ENCODE measurements at regions not wholly inside any gene's neighbourhood (a gene's known extent, or its start where the extent isn't known, plus 50 kb on each side); places are given as distances from the start of the nearest gene placed in this dataset.

DNA sequence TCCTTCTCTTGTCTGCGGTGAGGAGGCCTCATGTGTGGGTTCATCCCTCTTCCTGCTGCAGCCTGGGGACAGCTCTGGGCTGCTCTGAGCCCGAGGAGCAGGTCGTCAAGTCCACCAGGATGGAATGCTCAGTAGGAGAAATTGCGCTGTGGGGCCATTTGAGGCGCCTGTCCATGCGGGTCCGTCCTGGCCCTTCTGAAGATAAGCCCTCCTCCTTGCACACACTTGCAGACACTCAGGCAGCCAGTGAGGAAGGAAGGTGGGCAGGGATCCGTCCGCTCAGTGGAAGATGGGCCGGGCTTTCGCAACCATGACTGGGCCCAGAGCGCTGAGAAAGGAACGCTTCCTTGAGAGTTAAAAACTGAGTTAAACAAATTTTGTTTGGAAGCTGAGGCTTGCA, 356.8 kb downstream of the GLRX3 start:
- Histone ChIP-seq H3K4me1 (ENCODE audit: control insufficient read depth, insufficient read depth, low read length) (no peaks in the 10 kb centered on the region), H3K9me3 (ENCODE audit: control insufficient read depth, low read length) (no peaks in the 10 kb centered on the region), H3K4me3 (ENCODE audit: low read length) (no peak overlapping the region), H3K27me3 (ENCODE audit: control insufficient read depth, insufficient read depth) (no peaks in the 10 kb centered on the region), H3K27ac (ENCODE audit: low read length) (no peak overlapping the region)
- intact Hi-C loops (cut with DNase I) = no loop called here
- no peak for DNase-seq
- WGBS = 82% methylated on average over 13 of the region's 13 CpGs
- ATAC-seq = no peak

GRCh38 chr10:130493446-130494145, 357.4 kb downstream of the GLRX3 start:
- H3K27me3 ChIP-seq (ENCODE audit: control insufficient read depth, insufficient read depth) = no peaks in the 10 kb centered on the region
- H3K27ac ChIP-seq (ENCODE audit: low read length) = no peak overlapping the region
- ATAC-seq (no peak), DNase-seq (no peak)
- intact Hi-C loops (cut with DNase I) = no loop called here
- no peaks in the 10 kb centered on the region for H3K4me1 ChIP-seq (ENCODE audit: control insufficient read depth, insufficient read depth, low read length)
- 68% methylated on average over 25 of the region's 25 CpGs for WGBS
- H3K9me3 ChIP-seq (ENCODE audit: control insufficient read depth, low read length) = no peaks in the 10 kb centered on the region
- no peak overlapping the region for H3K4me3 ChIP-seq (ENCODE audit: low read length)

DNA sequence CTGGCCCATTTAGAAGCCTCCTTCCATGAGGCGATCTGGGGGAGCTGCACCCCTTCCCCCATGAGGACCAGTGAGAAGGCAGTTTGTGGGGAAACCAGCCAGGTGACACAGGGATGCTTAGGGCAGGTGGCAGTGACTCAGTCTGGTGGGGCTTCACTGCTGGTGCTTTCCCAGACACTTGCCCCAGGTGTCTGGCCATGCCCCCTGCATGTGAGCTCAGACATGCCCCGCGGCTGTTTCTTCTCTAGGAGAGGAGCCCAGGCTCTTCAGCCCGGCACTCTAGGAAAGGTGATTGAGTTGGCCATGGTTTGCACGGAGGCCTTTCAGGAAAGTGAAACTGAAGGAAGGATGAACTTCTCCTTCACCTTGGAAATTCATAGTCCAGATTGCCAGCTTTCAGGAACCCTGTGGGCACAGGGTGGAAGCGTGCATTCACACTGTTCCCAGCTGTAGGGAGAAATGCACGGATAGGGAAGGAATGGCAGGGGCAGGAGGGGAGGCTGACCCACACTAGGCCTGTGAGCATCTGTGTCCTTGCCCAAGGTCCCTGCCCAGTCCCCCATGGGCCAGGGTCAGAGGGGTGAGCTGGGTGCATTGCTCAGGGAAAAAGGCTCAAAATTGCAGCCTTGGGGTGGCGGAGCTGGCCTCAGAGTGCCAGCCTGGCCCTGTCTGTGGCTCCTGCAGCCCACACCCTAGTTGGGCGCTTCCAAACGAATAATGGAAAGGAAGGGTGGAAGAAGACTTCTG, 359.1 kb downstream of the GLRX3 start:
- no peak for ATAC-seq
- no peak overlapping the region for H3K4me3 ChIP-seq (ENCODE audit: low read length)
- H3K27ac ChIP-seq (ENCODE audit: low read length) = no peak overlapping the region
- intact Hi-C loops (cut with DNase I) = no loop called here
- no peaks in the 10 kb centered on the region for H3K4me1 ChIP-seq (ENCODE audit: control insufficient read depth, insufficient read depth, low read length)
- no peaks in the 10 kb centered on the region for H3K9me3 ChIP-seq (ENCODE audit: control insufficient read depth, low read length)
- 87% methylated on average over 10 of the region's 10 CpGs for WGBS
- no peaks in the 10 kb centered on the region for H3K27me3 ChIP-seq (ENCODE audit: control insufficient read depth, insufficient read depth)
- DNase-seq = no peak

DNA sequence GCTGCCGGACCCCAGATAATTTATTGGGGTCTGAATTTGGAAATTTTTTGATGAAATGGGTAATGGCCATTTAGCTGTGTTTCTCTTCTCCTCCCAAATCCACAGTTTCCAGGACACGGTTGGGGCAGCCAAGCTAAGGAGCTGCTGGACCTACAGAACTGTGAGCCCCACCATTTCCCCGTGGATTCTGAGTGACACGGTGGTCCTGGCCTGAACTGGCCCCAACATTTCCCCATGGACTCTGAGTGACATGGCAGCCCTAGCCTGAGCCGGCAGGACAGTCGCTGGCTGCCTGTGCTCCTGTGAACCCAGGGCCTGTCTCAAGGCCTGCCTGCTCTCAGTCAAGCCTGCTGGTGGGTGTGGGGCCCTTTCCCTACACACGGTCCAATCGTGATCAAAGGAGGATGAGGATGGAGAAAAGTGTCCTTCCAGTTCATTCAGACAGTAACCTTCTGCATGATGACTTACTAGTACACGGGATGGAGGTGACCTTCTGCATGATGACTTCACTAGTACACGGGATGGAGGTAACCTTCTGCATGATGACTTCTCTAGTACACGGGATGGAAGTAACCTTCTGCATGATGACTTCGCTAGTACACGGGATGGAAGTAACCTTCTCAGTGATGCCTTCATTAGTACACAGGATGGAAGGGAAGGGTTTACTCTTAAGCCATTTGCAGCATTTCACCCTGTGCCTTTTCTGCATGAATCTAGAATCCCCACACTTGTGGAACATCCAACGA, 359.9 kb downstream of the GLRX3 start:
- WGBS = 81% methylated on average over 14 of the region's 14 CpGs
- intact Hi-C loops (cut with DNase I) = no loop called here
- H3K9me3 ChIP-seq (ENCODE audit: control insufficient read depth, low read length) = no peaks in the 10 kb centered on the region
- DNase-seq = no peak
- H3K4me3 ChIP-seq (ENCODE audit: low read length) = no peak overlapping the region
- H3K27me3 ChIP-seq (ENCODE audit: control insufficient read depth, insufficient read depth) = no peaks in the 10 kb centered on the region
- no peak for ATAC-seq
- no peaks in the 10 kb centered on the region for H3K4me1 ChIP-seq (ENCODE audit: control insufficient read depth, insufficient read depth, low read length)
- no peak overlapping the region for H3K27ac ChIP-seq (ENCODE audit: low read length)

DNA sequence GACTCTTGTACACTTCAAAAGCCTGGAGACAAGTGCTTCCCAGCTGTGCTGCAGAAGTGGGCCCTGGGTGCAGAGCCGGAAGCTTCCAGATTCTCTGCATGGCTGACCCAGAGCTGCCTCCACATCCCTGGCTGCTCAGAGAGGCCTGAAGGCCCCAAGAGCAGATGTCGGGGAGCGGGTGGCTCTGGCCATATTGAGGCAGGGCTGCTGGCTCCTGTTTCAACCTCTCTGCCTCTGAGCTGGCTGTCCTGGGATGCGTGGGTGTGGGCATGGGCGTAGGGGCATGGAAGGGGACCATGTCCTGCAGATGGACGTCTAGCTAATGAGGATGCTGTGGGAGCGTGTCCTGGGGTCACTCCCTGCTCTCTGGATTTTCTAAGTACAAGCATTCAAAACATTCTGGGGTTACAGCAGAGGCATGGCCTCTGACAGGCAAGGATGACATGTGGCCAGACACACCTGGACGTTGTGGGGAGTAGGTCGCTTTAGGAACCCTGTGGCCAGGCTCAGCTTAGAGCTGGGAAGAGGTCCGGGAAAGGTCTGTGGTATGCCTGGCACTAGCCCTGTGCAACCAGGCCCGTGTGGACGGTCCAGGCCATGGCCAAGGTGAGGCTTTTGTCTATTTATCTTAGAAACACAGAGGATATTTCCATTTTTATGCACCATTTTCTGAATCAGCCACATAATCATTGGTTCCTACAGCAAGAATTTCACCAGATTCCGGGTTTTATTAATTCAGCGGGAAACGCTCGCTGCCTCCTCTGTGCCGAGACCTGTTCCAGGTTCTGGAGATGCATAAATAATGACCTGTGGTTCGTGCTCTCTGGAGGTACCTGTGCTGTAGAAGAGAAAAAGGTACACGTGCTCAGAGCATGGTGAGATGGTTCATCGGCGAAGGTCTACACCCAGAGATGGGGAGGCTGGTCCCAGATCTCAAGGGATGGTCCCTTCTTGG, 361.1 kb downstream of the GLRX3 start:
- Histone ChIP-seq H3K9me3 (ENCODE audit: control insufficient read depth, low read length) (no peaks in the 10 kb centered on the region), H3K27ac (ENCODE audit: low read length) (no peak overlapping the region), H3K4me3 (ENCODE audit: low read length) (no peak overlapping the region), H3K27me3 (ENCODE audit: control insufficient read depth, insufficient read depth) (no peaks in the 10 kb centered on the region), H3K4me1 (ENCODE audit: control insufficient read depth, insufficient read depth, low read length) (no peaks in the 10 kb centered on the region)
- 85% methylated on average over 21 of the region's 21 CpGs for WGBS
- intact Hi-C loops (cut with DNase I) = no loop called here
- DNase-seq (no peak), ATAC-seq (no peak)

GRCh38 chr10:130498042-130498441, 361.9 kb downstream of the GLRX3 start:
- 91% methylated on average over 7 of the region's 7 CpGs for WGBS
- no peaks in the 10 kb centered on the region for H3K4me1 ChIP-seq (ENCODE audit: control insufficient read depth, insufficient read depth, low read length)
- no peaks in the 10 kb centered on the region for H3K9me3 ChIP-seq (ENCODE audit: control insufficient read depth, low read length)
- DNase-seq (no peak), ATAC-seq (no peak)
- H3K27ac ChIP-seq (ENCODE audit: low read length) = no peak overlapping the region
- H3K4me3 ChIP-seq (ENCODE audit: low read length) = no peak overlapping the region
- intact Hi-C loops (cut with DNase I) = no loop called here
- no peaks in the 10 kb centered on the region for H3K27me3 ChIP-seq (ENCODE audit: control insufficient read depth, insufficient read depth)

DNA sequence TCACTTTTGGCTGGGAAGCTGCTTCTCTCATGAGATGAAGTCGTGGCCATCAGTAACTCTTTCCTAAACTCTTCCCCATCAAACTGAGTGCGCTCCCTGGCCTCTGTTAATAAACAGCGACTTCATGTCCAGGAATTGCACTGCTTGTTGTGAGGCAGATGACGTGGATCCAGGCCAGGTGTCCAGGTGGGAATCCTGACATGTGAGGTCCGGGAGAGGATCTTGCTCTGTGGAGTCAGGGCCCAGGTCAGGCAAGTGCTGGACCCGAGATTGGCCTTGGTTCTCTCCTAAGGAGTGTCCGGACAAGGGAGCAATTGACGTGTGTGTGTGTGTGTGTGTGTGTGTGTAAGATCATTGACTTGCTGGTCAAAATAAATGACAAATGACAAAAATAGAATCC, 362.7 kb downstream of the GLRX3 start:
- no peak overlapping the region for H3K27ac ChIP-seq (ENCODE audit: low read length)
- WGBS = 75% methylated on average over 8 of the region's 8 CpGs
- no peak for ATAC-seq

GRCh38 chr10:130499541-130499940, 363.4 kb downstream of the GLRX3 start:
- Histone ChIP-seq H3K4me3 (ENCODE audit: low read length) (no peak overlapping the region), H3K9me3 (ENCODE audit: control insufficient read depth, low read length) (no peaks in the 10 kb centered on the region), H3K27me3 (ENCODE audit: control insufficient read depth, insufficient read depth) (no peaks in the 10 kb centered on the region), H3K4me1 (ENCODE audit: control insufficient read depth, insufficient read depth, low read length) (no peaks in the 10 kb centered on the region), H3K27ac (ENCODE audit: low read length) (no peak overlapping the region)
- intact Hi-C loops (cut with DNase I) = no loop called here
- ATAC-seq (peak in 1 of 2 donors; percentile 12), DNase-seq (no peak)

More for the DNA sequence above, 362.7 kb downstream of the GLRX3 start:
- no peaks in the 10 kb centered on the region for H3K27me3 ChIP-seq (ENCODE audit: control insufficient read depth, insufficient read depth)
- no peaks in the 10 kb centered on the region for H3K4me1 ChIP-seq (ENCODE audit: control insufficient read depth, insufficient read depth, low read length)
- H3K9me3 ChIP-seq (ENCODE audit: control insufficient read depth, low read length) = no peaks in the 10 kb centered on the region
- DNase-seq = no peak
- intact Hi-C loops (cut with DNase I) = no loop called here
- H3K4me3 ChIP-seq (ENCODE audit: low read length) = no peak overlapping the region

- WGBS = 81% methylated on average over 10 of the region's 10 CpGs
- H3K27me3 ChIP-seq (ENCODE audit: control insufficient read depth, insufficient read depth) = no peaks in the 10 kb centered on the region
- intact Hi-C loops (cut with DNase I) = no loop called here
- ATAC-seq = no peak
- no peaks in the 10 kb centered on the region for H3K4me1 ChIP-seq (ENCODE audit: control insufficient read depth, insufficient read depth, low read length)
- no peak overlapping the region for H3K4me3 ChIP-seq (ENCODE audit: low read length)
- DNase-seq = no peak
- no peak overlapping the region for H3K27ac ChIP-seq (ENCODE audit: low read length)
- H3K9me3 ChIP-seq (ENCODE audit: control insufficient read depth, low read length) = no peaks in the 10 kb centered on the region
Measured at GRCh38 chr10:130500261-130501000, 364.2 kb downstream of the GLRX3 start.

DNA sequence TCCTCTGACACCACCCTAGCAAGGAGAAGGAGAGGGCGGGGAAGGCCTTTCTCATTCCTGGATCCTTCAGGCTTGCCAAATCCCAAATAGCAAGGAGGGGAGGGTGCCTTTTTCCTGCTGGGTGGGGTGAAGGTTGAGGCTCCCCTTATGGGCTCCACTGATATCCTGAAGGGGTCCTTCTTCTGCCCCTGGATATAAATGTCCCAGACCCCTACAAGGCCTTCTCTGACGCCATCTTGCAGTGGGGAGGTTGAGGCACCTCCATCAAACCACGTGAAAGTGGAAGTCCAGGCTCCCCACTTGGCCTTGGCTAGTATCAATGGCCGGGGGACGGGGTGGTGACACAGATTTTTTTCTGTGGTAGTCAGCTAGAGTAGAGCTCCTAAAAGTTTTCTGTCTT, 371.3 kb downstream of the GLRX3 start:
- no peak overlapping the region for H3K27ac ChIP-seq (ENCODE audit: low read length)
- H3K27me3 ChIP-seq (ENCODE audit: control insufficient read depth, insufficient read depth) = no peaks in the 10 kb centered on the region
- intact Hi-C loops (cut with DNase I) = no loop called here
- no peaks in the 10 kb centered on the region for H3K4me1 ChIP-seq (ENCODE audit: control insufficient read depth, insufficient read depth, low read length)
- ATAC-seq (no peak), DNase-seq (no peak)
- 68% methylated on average over 5 of the region's 5 CpGs for WGBS
- H3K9me3 ChIP-seq (ENCODE audit: control insufficient read depth, low read length) = no peaks in the 10 kb centered on the region
- H3K4me3 ChIP-seq (ENCODE audit: low read length) = no peak overlapping the region
